Pulmonary artery endothelial cell (primary cell): ENCODE measurements at regions not wholly inside any gene's neighbourhood (a gene's known extent, or its start where the extent isn't known, plus 50 kb on each side); places are given as distances from the start of the nearest gene placed in this dataset.
"Not testable (repeated sequence)": the region's sequence is repeated elsewhere in the genome, so short reads cannot be mapped to it uniquely, and the experiment has no call there.

Experiments used
- DNase-seq: peaks from one replicate; pipeline ENCODE4 v3.0.0-alpha.2; 2011; ENCODE audit warnings: low read depth, low spot score

DNA sequence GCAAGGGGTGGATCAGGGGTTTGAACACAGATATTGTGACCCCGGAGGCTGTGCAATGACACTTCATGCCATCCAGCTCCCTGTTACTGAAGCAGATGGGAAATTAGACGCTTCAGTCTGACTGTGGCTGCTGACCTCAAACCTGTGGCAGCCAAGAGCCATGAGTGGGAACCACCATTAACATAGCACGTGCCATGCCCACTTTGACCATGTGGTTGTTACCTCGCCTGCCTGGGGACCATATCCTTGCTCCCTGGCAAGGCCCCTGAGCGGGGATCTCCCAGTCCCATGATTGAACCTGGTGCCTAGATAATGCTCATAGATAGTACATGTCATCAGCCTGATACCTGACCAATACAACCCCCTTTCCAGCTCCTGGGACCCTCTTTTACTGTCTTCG is 68.9 kb downstream of the CYP26B1 start:
- no peak for DNase-seq

- no peak for DNase-seq
These were observed 69.9 kb downstream of the CYP26B1 start for GRCh38 chr2:72077702-72078169.

GRCh38 chr2:72073373-72073772 is 74.3 kb downstream of the CYP26B1 start:
- DNase-seq = not testable (repeated sequence)

GRCh38 chr2:72064197-72064596 is 83.5 kb downstream of the CYP26B1 start:
- DNase-seq = not testable (repeated sequence)

DNA sequence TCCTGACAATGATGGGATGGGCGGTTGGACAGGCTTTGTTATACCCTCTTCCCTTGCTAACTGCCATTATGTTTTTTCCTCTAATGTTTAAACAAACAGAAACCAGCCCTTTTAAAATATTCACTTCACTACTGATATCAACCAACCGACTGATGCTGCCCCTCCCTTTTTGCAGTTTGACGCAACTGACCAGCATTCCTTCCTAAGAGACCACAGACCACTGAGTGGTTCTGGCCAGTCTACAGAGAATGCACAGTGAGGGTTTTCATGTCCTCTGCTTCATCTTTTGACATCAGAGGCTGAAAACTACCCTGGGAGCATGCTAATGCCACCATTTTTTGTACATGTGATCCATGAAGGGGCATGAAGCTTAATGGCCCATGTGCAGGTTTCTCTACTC is 85.3 kb downstream of the CYP26B1 start:
- no peak for DNase-seq

GRCh38 chr2:72057308-72057707 is 90.4 kb downstream of the CYP26B1 start:
- DNase-seq = no peak

DNA sequence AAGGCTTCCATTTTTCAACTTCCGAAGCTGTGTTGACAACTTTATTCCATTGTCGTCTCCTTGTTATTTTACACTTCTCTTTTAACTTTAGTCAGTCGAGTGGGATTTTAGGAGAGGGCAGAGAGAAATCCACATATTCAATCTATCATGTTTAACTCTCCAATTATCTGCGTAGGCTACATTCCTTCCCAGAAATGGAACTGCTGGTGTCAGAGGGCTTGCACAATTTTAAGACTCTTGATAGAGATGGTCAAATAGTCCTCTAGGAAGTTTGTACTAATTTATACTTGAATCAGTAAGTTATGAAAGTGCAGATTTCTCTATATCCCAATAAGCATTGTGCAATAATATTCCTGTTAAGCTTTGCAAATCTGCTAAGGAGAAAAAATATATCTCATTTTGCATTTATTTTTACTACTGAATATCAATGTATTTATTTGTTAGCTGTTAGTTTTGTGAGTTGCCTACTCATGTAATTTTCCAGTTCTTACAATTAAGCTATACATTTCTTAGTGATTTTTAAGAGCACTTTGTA is 95.6 kb downstream of the CYP26B1 start:
- DNase-seq = no peak

- DNase-seq = no peak
These were observed 96.5 kb downstream of the CYP26B1 start for GRCh38 chr2:72051204-72051603.

GRCh38 chr2:72050734-72051133 is 96.9 kb downstream of the CYP26B1 start:
- no peak for DNase-seq

DNA sequence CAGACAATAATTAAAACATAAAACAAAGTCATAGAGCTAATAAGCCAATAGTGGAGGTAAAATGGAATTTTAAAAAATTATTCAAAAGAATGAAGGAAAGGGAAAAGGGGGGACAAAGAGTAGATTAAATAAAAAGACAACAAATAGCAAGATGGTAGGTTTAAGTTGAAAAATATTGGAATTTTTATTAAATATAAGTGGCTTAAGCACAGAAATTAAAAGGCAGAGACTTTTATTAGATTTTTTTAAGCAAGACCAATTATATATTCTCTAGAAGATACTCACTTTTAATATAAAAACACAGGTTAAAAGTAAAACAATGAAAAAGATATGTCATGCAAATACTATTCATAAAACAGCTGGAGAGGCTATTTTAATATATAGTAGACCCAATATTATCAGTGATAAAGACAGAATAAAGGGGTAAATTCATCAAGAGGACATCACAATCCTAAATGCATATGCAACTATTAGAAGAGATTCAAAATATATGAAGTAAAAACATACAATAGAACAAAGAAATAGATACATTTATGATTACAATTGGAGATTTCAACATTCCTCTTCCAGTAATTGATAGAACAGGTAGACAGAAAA is 98.7 kb downstream of the CYP26B1 start:
- no peak for DNase-seq

- no peak for DNase-seq
These were observed 103.7 kb downstream of the CYP26B1 start for GRCh38 chr2:72043985-72044384.

GRCh38 chr2:72041638-72042111 is 106.0 kb downstream of the CYP26B1 start:
- DNase-seq = no peak

GRCh38 chr2:72040629-72041571 is 106.8 kb downstream of the CYP26B1 start:
- DNase-seq = no peak

DNA sequence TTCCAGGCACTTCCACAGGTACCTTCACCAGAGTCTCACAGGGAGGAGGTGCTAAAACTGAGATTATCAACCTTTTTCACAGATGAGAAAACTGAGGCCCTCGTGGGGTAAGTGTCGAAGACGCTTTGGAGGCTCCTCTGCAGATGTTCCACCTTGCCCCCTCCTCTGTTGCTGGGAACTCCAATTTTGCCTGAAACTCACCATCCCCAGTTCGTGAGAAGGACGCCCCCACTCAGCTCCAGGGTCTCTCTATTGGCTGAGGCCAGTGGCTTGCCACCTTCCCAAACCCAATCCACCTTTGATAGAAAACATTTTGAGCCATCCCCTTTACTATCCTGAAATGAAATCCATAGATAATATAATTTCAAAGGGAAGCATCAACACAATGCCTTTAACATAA is 109.1 kb downstream of the CYP26B1 start:
- no peak for DNase-seq

DNA sequence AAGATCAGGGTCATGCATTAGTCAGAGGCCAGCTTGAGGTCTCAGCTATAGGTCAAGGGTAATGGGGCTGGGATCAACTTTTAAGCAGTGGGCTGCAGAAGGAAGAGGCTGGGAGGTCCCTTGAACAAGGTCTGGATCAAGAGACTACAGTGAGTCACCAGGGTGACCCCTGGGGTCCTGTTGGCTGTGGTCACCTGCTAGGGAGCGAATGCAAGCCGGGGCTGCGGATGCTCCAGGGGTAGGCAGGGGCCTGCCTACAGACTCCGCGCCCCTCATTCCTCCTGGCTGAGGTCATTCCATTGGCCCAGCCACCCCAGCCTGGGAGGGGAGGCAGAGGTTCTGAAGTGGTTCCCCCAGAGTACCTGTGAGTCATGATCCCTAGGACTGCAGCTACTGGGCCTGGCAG is 110.4 kb downstream of the CYP26B1 start:
- DNase-seq = no peak

- DNase-seq = no peak
These were observed 111.1 kb downstream of the CYP26B1 start for GRCh38 chr2:72036595-72036994.

GRCh38 chr2:72036173-72036545 is 111.5 kb downstream of the CYP26B1 start:
- DNase-seq = no peak

- DNase-seq = no peak
These were observed 112.0 kb downstream of the CYP26B1 start for GRCh38 chr2:72035518-72036172.

GRCh38 chr2:72034353-72035095 is 113.1 kb downstream of the CYP26B1 start:
- DNase-seq = no peak

DNA sequence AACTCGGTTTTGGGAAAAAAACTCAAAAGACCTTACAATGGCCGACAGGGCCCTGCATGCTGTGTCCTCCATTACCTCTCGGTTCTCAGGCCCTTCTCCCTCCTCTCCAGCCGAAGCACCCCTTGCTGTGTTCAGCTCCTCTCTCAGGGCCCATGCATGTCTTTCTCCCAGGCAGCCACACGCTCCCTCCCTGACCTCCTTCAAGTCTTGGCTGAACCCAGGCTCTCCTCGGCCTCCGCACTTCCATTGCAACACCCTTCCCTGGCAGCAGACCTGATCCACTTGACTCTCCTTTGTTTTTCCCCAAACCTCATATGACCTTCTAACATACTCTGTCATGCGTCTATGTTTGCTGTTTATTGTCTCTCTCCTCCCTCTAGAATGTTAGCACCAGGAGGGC is 114.0 kb downstream of the CYP26B1 start:
- no peak for DNase-seq

- no peak for DNase-seq
These were observed 115.1 kb downstream of the CYP26B1 start for GRCh38 chr2:72032481-72033041.
